GM23338 (cell line): ENCODE measurements at regions not wholly inside any gene's neighbourhood (a gene's known extent, or its start where the extent isn't known, plus 50 kb on each side); places are given as distances from the start of the nearest gene placed in this dataset.

ENCODE experiments used
- ATAC-seq: fragments of 200-7000 bp; cut with Tn5 transposase; 3 replicates; pipeline ENCODE4 v1.9.1; 2020
- DNase-seq: peaks from one replicate; pipeline ENCODE4 v3.0.0-alpha.2; 2015; ENCODE audit warnings: low spot score
- H2AFZ ChIP-seq: fragments of 200-600 bp; sonication (generic); 2 replicates; pipeline ENCODE4 v1.8.0; 2016; ENCODE audit warnings: antibody characterized with exemption, mild to moderate bottlenecking, moderate library complexity
- H3F3A ChIP-seq: fragments of 200-600 bp; sonication (generic); replicated peaks from 2 replicates; pipeline ENCODE4 v1.8.0; 2017; ENCODE audit warnings: antibody characterized with exemption, mixed run types, low read depth
- H3K27ac ChIP-seq: fragments of 200-600 bp; sonication (generic); 2 replicates; pipeline ENCODE4 v1.6.1; 2016; ENCODE audit warnings: low read depth
- H3K27me3 ChIP-seq: fragments of 200-600 bp; sonication (generic); 2 replicates; pipeline ENCODE4 v1.8.0; 2016; ENCODE audit warnings: mild to moderate bottlenecking, mixed run types, moderate library complexity; ENCODE audit not compliant: insufficient read depth
- H3K36me3 ChIP-seq: fragments of 200-600 bp; sonication (generic); 2 replicates; pipeline ENCODE4 v1.8.0; 2016; ENCODE audit warnings: mild to moderate bottlenecking; ENCODE audit not compliant: insufficient read depth
- H3K4me1 ChIP-seq: fragments of 200-600 bp; sonication (generic); 2 replicates; pipeline ENCODE4 v1.8.0; 2016; ENCODE audit warnings: mild to moderate bottlenecking, moderate library complexity; ENCODE audit not compliant: insufficient read depth
- H3K4me2 ChIP-seq: fragments of 200-600 bp; sonication (generic); 2 replicates; pipeline ENCODE4 v1.7.1; 2017; ENCODE audit warnings: mixed run types
- H3K4me3 ChIP-seq: fragments of 200-600 bp; sonication (generic); 2 replicates; pipeline ENCODE4 v1.6.1; 2016; ENCODE audit warnings: mixed run types
- H3K79me2 ChIP-seq: fragments of 200-600 bp; sonication (generic); replicated peaks from 2 replicates; pipeline ENCODE4 v1.8.0; 2017; ENCODE audit warnings: mild to moderate bottlenecking; ENCODE audit not compliant: insufficient read depth
- H3K9me2 ChIP-seq: fragments of 200-600 bp; sonication (generic); 2 replicates; pipeline ENCODE4 v1.8.0; 2017; ENCODE audit not compliant: insufficient read depth
- H4K20me1 ChIP-seq: fragments of 200-600 bp; sonication (generic); replicated peaks from 2 replicates; pipeline ENCODE4 v1.8.0; 2017; ENCODE audit warnings: mild to moderate bottlenecking; ENCODE audit not compliant: insufficient read depth
- H3K27ac Mint-ChIP-seq: 2 replicates; pipeline ENCODE4 v1.8.0; 2020; ENCODE audit warnings: inconsistent platforms, mild to moderate bottlenecking, moderate library complexity, mixed read lengths
- H3K27me3 Mint-ChIP-seq: 3 replicates; pipeline ENCODE4 v1.8.0; 2022; ENCODE audit warnings: low read depth, mild to moderate bottlenecking, moderate library complexity, mixed read lengths, inconsistent platforms; ENCODE audit not compliant: insufficient read depth, poor library complexity
- H3K36me3 Mint-ChIP-seq: 3 replicates; pipeline ENCODE4 v1.8.0; 2021; ENCODE audit warnings: low read depth, mild to moderate bottlenecking, inconsistent platforms, moderate library complexity, mixed read lengths
- H3K4me1 Mint-ChIP-seq: 3 replicates; pipeline ENCODE4 v1.8.0; 2020; ENCODE audit warnings: mild to moderate bottlenecking, inconsistent platforms, mixed read lengths
- H3K4me3 Mint-ChIP-seq: 3 replicates; pipeline ENCODE4 v1.8.0; 2021; ENCODE audit warnings: moderate library complexity, mild to moderate bottlenecking, inconsistent platforms, mixed read lengths
- H3K9me3 Mint-ChIP-seq: 3 replicates; pipeline ENCODE4 v1.8.0; 2020; ENCODE audit warnings: moderate library complexity, mild to moderate bottlenecking, inconsistent platforms, mixed read lengths
- CREB1 ChIP-seq: fragments of 250-450 bp; sonication (Bioruptor Pico); IDR thresholded peaks from 2 replicates; pipeline ENCODE4 v1.5.0; 2020; ENCODE audit warnings: low read depth, mild to moderate bottlenecking, moderate library complexity
- EZH2phosphoT487 ChIP-seq: fragments of 200-600 bp; sonication (generic); IDR thresholded peaks from one replicate; pipeline ENCODE4 v1.8.1; 2018; ENCODE audit warnings: antibody characterized with exemption; ENCODE audit not compliant: unreplicated experiment
- NANOG ChIP-seq: IDR thresholded peaks from 2 replicates; pipeline ENCODE4 v1.6.1; 2016; ENCODE audit warnings: antibody characterized with exemption, borderline replicate concordance
- POLR2AphosphoS5 ChIP-seq: IDR thresholded peaks from 2 replicates; pipeline ENCODE4 v1.6.1; 2016; ENCODE audit warnings: antibody characterized with exemption, low read depth
- STAT1 ChIP-seq: IDR thresholded peaks from one replicate; pipeline ENCODE4 v1.6.1; 2016; ENCODE audit warnings: antibody characterized with exemption; ENCODE audit not compliant: unreplicated experiment
- TF ChIP-seq, protein P1 (sequence below): IDR thresholded peaks from one replicate; pipeline ENCODE4 v1.6.1; 2018; ENCODE audit warnings: antibody characterized with exemption; ENCODE audit not compliant: unreplicated experiment
- TF ChIP-seq, protein P2 (sequence below): fragments of 250-450 bp; sonication (Bioruptor Pico); IDR thresholded peaks from 2 replicates; pipeline ENCODE4 v1.5.0; 2020; ENCODE audit warnings: mild to moderate bottlenecking, moderate library complexity

DNA sequence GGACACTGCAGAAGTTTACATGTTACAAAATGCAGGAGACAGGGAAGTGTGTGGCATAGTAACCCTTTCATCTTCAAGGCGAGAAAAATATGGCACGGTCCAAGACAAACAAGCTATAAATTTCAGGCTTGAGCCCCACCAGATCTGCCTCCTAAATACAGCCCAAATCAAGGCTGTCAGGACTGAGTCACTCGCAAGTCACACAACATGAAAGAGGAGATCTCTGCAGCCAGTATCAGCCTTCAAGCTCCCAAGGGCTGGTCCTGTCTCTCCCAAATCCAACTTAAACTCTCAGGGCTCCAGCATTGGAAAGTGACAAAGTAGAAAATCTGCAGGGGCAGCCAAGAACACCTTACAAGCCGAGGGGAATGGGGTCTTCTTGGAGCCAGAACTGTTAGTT, 106.3 kb upstream of the GATA6 start:
- no peaks in the 10 kb centered on the region for H3K36me3 Mint-ChIP-seq
- Histone ChIP-seq H2AFZ (no peak overlapping the region), H3K27me3 (no peaks in the 10 kb centered on the region), H3K79me2 (no peaks in the 10 kb centered on the region), H3F3A (no peaks in the 10 kb centered on the region), H3K27ac (no peak overlapping the region), H3K36me3 (no peaks in the 10 kb centered on the region), H3K9me2 (no peaks in the 10 kb centered on the region), H4K20me1 (no peaks in the 10 kb centered on the region), H3K4me2 (no peak overlapping the region), H3K4me1 (no peaks in the 10 kb centered on the region; the same call in 1 of the 2 replicates), H3K4me3 (no peak overlapping the region)
- H3K4me3 Mint-ChIP-seq = no peak overlapping the region
- no peaks in the 10 kb centered on the region for H3K4me1 Mint-ChIP-seq
- no peak for ATAC-seq
- H3K27me3 Mint-ChIP-seq = no peaks in the 10 kb centered on the region
- H3K9me3 Mint-ChIP-seq = no peaks in the 10 kb centered on the region
- TF ChIP-seq EZH2phosphoT487 (no peak), POLR2AphosphoS5 (no peak), STAT1 (no peak), CREB1 (CRISPR knock-in tag) (no peak), NANOG (no peak)
- TF ChIP-seq, protein P1, sequence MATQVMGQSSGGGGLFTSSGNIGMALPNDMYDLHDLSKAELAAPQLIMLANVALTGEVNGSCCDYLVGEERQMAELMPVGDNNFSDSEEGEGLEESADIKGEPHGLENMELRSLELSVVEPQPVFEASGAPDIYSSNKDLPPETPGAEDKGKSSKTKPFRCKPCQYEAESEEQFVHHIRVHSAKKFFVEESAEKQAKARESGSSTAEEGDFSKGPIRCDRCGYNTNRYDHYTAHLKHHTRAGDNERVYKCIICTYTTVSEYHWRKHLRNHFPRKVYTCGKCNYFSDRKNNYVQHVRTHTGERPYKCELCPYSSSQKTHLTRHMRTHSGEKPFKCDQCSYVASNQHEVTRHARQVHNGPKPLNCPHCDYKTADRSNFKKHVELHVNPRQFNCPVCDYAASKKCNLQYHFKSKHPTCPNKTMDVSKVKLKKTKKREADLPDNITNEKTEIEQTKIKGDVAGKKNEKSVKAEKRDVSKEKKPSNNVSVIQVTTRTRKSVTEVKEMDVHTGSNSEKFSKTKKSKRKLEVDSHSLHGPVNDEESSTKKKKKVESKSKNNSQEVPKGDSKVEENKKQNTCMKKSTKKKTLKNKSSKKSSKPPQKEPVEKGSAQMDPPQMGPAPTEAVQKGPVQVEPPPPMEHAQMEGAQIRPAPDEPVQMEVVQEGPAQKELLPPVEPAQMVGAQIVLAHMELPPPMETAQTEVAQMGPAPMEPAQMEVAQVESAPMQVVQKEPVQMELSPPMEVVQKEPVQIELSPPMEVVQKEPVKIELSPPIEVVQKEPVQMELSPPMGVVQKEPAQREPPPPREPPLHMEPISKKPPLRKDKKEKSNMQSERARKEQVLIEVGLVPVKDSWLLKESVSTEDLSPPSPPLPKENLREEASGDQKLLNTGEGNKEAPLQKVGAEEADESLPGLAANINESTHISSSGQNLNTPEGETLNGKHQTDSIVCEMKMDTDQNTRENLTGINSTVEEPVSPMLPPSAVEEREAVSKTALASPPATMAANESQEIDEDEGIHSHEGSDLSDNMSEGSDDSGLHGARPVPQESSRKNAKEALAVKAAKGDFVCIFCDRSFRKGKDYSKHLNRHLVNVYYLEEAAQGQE = no peak
- TF ChIP-seq, protein P2, sequence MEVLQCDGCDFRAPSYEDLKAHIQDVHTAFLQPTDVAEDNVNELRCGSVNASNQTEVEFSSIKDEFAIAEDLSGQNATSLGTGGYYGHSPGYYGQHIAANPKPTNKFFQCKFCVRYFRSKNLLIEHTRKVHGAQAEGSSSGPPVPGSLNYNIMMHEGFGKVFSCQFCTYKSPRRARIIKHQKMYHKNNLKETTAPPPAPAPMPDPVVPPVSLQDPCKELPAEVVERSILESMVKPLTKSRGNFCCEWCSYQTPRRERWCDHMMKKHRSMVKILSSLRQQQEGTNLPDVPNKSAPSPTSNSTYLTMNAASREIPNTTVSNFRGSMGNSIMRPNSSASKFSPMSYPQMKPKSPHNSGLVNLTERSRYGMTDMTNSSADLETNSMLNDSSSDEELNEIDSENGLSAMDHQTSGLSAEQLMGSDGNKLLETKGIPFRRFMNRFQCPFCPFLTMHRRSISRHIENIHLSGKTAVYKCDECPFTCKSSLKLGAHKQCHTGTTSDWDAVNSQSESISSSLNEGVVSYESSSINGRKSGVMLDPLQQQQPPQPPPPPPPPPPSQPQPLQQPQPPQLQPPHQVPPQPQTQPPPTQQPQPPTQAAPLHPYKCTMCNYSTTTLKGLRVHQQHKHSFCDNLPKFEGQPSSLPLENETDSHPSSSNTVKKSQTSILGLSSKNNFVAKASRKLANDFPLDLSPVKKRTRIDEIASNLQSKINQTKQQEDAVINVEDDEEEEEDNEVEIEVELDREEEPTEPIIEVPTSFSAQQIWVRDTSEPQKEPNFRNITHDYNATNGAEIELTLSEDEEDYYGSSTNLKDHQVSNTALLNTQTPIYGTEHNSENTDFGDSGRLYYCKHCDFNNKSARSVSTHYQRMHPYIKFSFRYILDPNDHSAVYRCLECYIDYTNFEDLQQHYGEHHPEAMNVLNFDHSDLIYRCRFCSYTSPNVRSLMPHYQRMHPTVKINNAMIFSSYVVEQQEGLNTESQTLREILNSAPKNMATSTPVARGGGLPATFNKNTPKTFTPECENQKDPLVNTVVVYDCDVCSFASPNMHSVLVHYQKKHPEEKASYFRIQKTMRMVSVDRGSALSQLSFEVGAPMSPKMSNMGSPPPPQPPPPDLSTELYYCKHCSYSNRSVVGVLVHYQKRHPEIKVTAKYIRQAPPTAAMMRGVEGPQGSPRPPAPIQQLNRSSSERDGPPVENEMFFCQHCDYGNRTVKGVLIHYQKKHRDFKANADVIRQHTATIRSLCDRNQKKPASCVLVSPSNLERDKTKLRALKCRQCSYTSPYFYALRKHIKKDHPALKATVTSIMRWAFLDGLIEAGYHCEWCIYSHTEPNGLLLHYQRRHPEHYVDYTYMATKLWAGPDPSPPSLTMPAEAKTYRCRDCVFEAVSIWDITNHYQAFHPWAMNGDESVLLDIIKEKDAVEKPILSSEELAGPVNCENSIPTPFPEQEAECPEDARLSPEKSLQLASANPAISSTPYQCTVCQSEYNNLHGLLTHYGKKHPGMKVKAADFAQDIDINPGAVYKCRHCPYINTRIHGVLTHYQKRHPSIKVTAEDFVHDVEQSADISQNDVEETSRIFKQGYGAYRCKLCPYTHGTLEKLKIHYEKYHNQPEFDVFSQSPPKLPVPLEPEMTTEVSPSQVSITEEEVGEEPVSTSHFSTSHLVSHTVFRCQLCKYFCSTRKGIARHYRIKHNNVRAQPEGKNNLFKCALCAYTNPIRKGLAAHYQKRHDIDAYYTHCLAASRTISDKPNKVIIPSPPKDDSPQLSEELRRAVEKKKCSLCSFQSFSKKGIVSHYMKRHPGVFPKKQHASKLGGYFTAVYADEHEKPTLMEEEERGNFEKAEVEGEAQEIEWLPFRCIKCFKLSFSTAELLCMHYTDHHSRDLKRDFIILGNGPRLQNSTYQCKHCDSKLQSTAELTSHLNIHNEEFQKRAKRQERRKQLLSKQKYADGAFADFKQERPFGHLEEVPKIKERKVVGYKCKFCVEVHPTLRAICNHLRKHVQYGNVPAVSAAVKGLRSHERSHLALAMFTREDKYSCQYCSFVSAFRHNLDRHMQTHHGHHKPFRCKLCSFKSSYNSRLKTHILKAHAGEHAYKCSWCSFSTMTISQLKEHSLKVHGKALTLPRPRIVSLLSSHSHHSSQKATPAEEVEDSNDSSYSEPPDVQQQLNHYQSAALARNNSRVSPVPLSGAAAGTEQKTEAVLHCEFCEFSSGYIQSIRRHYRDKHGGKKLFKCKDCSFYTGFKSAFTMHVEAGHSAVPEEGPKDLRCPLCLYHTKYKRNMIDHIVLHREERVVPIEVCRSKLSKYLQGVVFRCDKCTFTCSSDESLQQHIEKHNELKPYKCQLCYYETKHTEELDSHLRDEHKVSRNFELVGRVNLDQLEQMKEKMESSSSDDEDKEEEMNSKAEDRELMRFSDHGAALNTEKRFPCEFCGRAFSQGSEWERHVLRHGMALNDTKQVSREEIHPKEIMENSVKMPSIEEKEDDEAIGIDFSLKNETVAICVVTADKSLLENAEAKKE = no peak
- DNase-seq = no peak
- H3K27ac Mint-ChIP-seq = no peak overlapping the region
